ENCODE measurements at regions not wholly inside any gene's neighbourhood (a gene's known extent, or its start where the extent isn't known, plus 50 kb on each side); places are given as distances from the start of the nearest gene placed in this dataset.

- H3K27me3 ChIP-seq (replicated peaks), result peaks cover 2% of the 10 kb centered on the region
- in situ Hi-C loops (cut with HindIII; ENCODE audit: low pct_ligation_motif_present, low sequenced_read_pairs), result no loop called here
- DNase-seq, result no peak
- TF ChIP-seq, protein P1, sequence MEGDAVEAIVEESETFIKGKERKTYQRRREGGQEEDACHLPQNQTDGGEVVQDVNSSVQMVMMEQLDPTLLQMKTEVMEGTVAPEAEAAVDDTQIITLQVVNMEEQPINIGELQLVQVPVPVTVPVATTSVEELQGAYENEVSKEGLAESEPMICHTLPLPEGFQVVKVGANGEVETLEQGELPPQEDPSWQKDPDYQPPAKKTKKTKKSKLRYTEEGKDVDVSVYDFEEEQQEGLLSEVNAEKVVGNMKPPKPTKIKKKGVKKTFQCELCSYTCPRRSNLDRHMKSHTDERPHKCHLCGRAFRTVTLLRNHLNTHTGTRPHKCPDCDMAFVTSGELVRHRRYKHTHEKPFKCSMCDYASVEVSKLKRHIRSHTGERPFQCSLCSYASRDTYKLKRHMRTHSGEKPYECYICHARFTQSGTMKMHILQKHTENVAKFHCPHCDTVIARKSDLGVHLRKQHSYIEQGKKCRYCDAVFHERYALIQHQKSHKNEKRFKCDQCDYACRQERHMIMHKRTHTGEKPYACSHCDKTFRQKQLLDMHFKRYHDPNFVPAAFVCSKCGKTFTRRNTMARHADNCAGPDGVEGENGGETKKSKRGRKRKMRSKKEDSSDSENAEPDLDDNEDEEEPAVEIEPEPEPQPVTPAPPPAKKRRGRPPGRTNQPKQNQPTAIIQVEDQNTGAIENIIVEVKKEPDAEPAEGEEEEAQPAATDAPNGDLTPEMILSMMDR (IDR thresholded peaks at IDR 0.05; ENCODE audit: low read depth, low read length, missing control alignments), result no peak
- no peak overlapping the region for H3K27ac ChIP-seq
- H3K4me3 ChIP-seq (ENCODE audit: low read depth, low read length), result no peak overlapping the region
- no peaks in the 10 kb centered on the region for H3K36me3 ChIP-seq (replicated peaks)
Observed at GRCh38 chr10:78596556-78596955, 472.2 kb upstream of the ZMIZ1 start.

DNA sequence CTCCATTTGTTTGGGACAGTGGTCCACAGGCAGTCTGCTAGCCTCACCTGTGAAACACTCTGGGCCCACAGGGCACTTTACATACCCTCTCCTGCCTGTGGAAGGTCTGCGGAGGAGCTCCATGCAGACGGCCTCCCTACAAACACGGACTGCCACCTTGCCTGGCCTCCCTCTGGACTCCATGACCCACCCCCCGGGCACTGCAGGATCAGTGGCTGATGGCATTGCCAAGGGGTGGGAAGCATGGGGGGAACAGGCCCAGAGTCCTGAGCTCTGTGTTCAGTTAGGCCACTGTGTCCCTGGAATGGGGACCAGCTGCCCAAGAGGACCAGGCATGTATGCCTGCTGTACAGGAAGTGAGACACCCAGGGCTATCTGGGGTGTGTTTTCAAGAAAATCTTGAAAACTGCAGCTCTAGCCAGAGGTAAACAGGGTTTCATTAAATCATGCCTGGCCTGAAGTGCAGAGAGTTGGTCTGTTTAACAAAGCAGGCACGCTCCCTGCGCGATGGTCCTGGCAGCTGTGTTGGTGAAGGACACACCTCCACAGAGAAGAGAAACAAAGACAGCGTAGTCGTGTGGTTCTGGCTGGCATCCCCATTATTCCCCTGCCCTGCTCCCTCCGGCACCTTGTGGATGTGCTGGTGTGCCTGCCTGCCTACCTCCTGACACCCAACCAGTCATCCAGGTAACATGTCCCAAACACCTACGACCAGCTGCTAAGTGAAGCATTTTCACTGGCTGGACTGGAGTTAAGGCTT is 470.8 kb upstream of the ZMIZ1 start:
- no peak overlapping the region for H3K4me3 ChIP-seq (ENCODE audit: low read depth, low read length)
- H3K27me3 ChIP-seq (replicated peaks), result peaks cover 2% of the 10 kb centered on the region
- no peak for DNase-seq
- in situ Hi-C loops (cut with HindIII; ENCODE audit: low pct_ligation_motif_present, low sequenced_read_pairs), result no loop called here
- no peaks in the 10 kb centered on the region for H3K36me3 ChIP-seq (replicated peaks)
- TF ChIP-seq, protein P1 (IDR thresholded peaks at IDR 0.05; ENCODE audit: low read depth, low read length, missing control alignments), result no peak
- no peak overlapping the region for H3K27ac ChIP-seq

- H3K36me3 ChIP-seq (replicated peaks), result no peaks in the 10 kb centered on the region
- in situ Hi-C loops (cut with HindIII; ENCODE audit: low pct_ligation_motif_present, low sequenced_read_pairs), result no loop called here
- no peak overlapping the region for H3K27ac ChIP-seq
- DNase-seq, result no peak
- TF ChIP-seq, protein P1 (IDR thresholded peaks at IDR 0.05; ENCODE audit: low read depth, low read length, missing control alignments), result no peak
- H3K4me3 ChIP-seq (ENCODE audit: low read depth, low read length), result no peak overlapping the region
- H3K27me3 ChIP-seq (replicated peaks), result peaks cover 2% of the 10 kb centered on the region
Observed at GRCh38 chr10:78599122-78599853, 469.5 kb upstream of the ZMIZ1 start.

GRCh38 chr10:78600121-78600665 is 468.6 kb upstream of the ZMIZ1 start:
- Histone ChIP-seq H3K36me3 (replicated peaks) (no peaks in the 10 kb centered on the region), H3K4me3 (ENCODE audit: low read depth, low read length) (no peak overlapping the region), H3K27ac (no peak overlapping the region), H3K27me3 (replicated peaks) (peaks cover 2% of the 10 kb centered on the region)
- DNase-seq, result no peak
- in situ Hi-C loops (cut with HindIII; ENCODE audit: low pct_ligation_motif_present, low sequenced_read_pairs), result no loop called here
- TF ChIP-seq, protein P1 (IDR thresholded peaks at IDR 0.05; ENCODE audit: low read depth, low read length, missing control alignments), result no peak

DNA sequence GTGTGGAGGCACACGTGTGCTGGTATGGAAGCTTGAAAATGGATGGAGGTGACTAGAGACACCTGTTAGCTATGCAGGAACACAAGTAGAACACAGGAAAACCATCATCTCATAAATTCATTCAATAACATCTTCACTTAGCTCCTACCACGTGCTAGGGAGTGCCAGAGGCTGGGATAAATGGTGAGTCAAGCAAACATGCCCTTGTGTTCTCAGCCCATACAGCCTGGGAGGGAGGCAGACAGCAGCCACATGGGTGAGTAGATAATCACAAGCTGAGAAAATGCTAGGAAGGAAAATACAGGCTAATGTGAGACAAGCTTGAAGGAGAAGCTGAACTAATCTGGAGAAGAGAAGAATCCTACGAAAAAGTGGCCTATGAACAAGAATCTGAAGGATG is 468.0 kb upstream of the ZMIZ1 start:
- Histone ChIP-seq H3K27ac (no peak overlapping the region), H3K27me3 (replicated peaks) (peaks cover 2% of the 10 kb centered on the region), H3K36me3 (replicated peaks) (no peaks in the 10 kb centered on the region), H3K4me3 (ENCODE audit: low read depth, low read length) (no peak overlapping the region)
- TF ChIP-seq, protein P1 (IDR thresholded peaks at IDR 0.05; ENCODE audit: low read depth, low read length, missing control alignments), result no peak
- no peak for DNase-seq
- in situ Hi-C loops (cut with HindIII; ENCODE audit: low pct_ligation_motif_present, low sequenced_read_pairs), result no loop called here

All from brain microvascular endothelial cell (primary cell).